HG03280 (cell line): ENCODE measurements at regions not wholly inside any gene's neighbourhood (a gene's known extent, or its start where the extent isn't known, plus 50 kb on each side); places are given as distances from the start of the nearest gene placed in this dataset.
A peak's percentile ranks its signal among the peaks of the same experiment; 100 is the strongest.
"Not testable (repeated sequence)": the region's sequence is repeated elsewhere in the genome, so short reads cannot be mapped to it uniquely, and the experiment has no call there.

ENCODE experiments used
- ATAC-seq: cut with Tn5 transposase; IDR thresholded peaks from one replicate; pipeline ENCODE4 v1.9.1; 2021; ENCODE audit warnings: mild to moderate bottlenecking, moderate library complexity; ENCODE audit not compliant: unreplicated experiment

DNA sequence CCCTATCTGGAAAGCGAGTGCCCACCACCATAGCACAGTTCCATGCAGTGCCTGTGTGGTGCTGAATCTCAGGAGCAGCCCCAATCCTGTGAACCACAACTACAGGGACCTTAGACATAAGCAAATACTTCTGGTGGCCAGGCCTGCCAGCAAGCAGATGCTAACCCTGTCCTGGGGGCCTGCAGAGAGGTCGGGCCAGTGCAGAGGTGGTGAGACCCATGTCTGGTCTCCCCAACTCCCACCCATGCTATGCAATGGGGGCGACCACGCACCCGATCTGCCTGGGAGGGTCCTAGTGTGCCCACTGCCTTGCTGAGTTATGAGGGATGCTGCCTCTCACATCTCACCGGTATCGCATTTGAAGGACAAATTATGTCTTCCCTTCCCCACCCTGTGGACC lies 151.6 kb upstream of the ZNF337 start:
- ATAC-seq: no peak

DNA sequence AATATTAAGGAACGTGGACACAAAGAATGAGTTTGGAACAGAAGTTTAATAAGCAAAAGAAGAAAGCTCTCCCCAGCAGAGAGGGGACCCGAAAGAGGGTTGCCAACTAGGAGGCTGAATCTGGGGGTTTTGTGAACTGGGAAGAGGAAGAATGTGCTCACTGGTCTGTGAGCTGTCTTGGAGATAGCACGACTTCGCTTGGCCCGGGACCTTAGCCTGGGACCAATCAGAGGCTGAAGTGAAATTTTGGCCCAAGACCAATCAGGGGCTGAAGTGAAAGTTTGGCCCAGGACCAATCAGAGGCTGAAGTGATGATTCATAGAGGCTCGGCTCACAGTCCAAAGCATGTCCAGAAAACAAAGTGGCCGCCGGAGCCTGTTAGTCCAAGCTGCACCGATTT lies 148.0 kb upstream of the ZNF337 start:
- not testable (repeated sequence) for ATAC-seq

DNA sequence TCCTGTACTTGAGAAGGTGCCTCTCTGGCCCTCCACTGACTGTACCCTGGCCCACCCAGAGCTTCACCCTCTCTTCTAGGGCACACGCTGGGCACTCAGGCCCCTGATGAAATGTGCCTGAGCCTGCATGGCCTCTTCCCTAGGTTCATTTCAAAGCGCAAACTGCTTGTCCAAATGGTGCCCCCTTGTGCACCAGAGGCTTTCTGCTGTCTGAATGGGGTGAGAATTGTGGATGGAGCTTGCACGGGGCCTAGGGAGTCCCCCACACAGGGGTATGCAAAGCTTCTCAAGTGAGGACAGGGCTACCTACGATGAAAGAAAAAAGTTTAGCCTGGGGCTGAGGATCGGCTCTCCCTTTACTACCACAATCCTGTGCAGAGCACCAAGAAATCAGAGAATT lies 116.9 kb upstream of the ZNF337 start:
- ATAC-seq: not testable (repeated sequence)

DNA sequence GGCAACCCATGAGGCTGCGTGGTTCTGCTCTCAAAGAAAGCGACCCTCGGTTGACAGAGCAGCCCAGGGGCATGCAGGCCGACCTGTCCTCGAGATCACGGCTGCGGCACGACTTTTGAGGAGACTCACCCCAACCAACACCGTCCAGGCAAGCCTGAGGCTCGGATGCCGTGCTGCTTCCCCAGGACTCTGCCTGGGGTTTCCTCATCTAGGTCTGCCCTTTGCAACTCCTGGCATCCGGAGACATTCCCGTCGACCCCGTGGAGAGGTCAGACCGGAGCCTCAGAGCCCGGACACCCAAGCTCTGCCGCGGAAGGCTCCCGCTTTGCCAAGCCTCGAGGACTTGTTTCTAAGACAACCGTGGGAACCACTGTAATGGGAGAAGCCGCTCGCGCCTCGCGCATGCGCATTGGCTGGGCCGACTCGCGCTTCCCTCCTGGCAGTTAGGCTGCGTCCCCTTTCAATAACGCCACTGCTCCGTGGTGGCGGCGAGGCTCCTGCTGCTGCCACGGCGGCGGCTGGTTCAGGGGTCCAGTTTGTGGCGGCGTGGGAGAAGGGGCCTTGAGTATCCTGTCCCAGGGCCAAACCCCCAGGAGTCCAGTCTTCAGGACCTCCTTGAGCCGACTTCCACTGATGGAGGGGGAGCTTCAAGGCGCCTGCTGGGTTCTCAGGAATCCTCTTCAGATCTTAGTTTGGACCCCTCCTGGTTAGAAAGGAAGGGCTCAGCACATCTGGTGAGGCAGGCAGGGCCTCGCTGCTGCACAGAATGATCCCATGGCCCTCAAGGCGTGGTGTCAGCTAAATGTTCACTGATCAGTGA lies 101.7 kb upstream of the ZNF337 start:
- not testable (repeated sequence) for ATAC-seq

DNA sequence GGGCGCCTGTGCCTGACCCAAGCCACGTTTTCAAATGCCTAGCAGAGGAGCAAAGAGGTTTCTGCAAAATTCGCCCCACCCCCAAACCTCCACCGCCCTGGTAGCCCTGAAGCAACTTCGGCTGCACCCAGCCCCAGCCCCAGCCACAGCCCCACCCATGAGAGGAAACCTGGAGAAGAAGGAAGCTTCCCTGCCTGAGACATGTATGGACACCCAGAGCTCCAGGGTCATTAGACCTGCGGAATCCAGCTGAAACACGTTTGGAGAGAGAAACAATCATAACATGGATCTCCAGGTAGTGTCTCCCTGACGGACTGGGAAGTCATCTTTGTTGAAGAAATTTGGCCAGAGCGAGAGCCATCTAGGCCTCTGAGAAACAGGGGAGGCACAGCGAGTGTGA lies 100.4 kb upstream of the ZNF337 start:
- ATAC-seq: not testable (repeated sequence)

DNA sequence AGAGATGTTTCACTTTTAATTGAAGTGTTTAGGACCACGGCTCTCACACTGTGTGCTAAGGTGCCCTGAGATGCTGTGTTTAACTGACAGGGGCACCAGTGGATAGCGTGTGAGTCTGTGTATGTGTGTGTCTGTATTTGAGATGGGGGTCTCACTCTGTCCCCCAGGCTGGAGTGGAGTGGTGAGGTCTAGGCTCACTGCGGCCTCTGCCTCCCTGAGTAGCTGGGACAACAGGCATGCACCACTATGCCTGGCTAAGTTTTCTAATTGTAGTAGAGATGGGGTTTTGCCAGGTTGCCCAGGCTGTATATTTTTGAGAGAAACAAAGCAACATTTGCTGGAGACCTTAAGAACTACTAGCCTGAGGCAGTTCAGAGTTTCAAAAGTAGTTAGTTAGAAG lies 80.6 kb upstream of the ZNF337 start:
- not testable (repeated sequence) for ATAC-seq

DNA sequence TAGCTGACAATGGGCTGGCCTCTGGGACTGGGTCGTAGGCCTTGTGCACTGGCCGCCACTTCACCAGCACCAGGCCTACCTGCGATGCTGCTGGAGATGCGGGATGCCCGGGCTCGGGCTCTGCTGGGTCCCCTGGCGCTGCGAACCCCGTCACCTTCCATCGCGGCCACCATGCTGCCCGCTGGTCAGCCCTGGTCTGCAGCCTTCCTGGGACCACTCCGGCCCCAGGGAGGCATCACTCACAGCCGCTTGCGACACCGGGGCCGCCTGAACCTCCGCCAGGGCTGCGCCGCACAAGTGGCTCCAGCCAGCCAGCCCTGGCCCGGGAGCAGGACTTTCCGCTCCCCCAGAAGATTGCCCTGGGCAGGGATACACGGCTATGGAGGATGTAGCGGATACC lies 78.1 kb upstream of the ZNF337 start:
- not testable (repeated sequence) for ATAC-seq

DNA sequence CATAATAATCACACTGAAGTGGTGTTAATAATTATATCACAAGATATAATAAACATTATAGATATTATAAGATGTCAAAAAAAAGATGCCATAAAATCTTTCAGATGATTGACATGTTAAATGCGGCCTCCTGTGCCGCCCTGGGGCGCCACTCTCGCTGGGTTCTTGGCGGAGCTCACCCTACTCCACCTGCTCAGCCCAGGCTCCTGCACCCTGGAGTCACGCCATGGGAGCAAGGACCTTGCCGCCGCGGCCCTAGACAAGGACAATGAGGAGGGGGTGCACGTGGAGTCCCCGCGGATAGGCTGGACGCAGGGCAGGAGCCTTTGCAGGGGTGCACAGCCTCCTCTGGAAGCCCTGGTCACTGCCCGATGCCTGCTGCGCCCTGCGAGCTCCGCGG lies 77.5 kb upstream of the ZNF337 start:
- not testable (repeated sequence) for ATAC-seq

DNA sequence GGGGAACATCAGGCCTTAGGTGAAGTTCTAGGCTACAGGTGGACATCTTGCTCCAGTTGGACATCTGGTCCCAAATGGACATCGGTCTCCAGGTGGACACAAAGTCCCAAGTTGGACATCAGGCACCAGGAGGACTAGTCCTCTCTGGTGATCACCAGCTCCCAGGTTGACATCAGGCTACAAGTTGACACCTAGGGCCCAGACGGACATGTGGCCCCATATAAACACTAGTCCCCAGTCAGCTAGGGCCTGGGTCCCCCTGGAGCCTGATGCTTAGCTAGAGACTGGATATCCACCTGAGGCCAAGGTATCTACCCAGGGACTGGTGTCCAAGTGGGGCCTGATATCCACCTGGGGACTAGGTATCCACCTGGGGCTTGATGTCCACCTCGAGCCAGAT lies 75.8 kb upstream of the ZNF337 start:
- ATAC-seq: not testable (repeated sequence)

DNA sequence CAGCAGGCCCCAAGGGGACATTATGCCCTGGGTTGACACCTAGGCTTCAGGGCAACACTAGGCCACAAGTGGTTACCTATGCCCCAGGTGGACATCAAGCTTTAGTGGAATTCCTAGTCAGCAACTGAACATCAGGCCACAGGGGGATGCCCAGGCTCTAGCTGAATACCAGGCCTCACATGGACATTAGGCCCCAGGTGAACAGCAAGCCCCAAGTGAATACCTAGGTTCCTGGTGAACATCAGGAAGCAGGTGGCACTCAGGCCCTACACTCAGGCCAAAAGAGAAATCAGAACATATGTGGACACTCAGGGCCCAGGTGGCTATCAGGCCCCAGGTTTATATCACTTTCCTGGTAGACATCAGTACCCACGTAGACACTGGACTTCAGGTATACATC lies 75.2 kb upstream of the ZNF337 start:
- not testable (repeated sequence) for ATAC-seq

DNA sequence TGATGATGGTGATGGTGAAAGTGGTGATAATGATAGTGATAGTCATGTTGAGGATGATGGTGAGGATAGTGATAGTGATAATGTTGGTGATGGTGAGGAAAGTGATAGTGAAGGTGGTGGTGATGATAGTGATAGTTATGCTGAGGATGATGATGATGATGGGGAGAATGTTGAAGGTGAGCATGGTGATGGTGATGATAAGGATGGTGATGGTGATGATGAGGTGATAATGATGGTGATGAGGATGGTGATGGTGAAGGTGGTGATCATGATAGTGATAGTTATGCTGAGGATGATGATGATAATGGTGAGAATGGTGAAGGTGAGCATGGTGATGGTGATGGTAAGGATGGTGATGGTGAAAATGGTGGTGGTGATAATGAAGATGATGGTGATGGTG lies 64.9 kb upstream of the ZNF337 start:
- no peak for ATAC-seq

DNA sequence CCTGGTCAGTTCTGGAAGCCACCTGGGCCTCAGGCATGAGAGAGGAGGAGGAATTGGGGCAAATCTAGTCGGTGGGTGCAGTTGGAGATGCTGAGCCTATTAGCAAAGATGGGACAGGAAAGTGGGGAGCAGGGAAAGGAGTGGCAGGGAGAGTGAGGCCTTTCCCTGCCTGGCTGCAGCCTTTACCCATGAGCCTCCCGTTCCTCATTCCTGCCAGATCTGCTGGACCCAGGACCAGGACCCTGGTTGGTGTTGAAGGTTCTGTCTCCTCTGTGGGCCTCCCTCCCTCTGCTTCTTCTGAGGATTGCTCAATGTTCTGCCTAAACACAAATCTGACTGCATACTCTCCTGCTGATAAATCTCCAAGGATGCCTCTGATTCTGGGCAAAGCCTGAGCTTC lies 64.4 kb upstream of the ZNF337 start:
- ATAC-seq: not testable (repeated sequence)

DNA sequence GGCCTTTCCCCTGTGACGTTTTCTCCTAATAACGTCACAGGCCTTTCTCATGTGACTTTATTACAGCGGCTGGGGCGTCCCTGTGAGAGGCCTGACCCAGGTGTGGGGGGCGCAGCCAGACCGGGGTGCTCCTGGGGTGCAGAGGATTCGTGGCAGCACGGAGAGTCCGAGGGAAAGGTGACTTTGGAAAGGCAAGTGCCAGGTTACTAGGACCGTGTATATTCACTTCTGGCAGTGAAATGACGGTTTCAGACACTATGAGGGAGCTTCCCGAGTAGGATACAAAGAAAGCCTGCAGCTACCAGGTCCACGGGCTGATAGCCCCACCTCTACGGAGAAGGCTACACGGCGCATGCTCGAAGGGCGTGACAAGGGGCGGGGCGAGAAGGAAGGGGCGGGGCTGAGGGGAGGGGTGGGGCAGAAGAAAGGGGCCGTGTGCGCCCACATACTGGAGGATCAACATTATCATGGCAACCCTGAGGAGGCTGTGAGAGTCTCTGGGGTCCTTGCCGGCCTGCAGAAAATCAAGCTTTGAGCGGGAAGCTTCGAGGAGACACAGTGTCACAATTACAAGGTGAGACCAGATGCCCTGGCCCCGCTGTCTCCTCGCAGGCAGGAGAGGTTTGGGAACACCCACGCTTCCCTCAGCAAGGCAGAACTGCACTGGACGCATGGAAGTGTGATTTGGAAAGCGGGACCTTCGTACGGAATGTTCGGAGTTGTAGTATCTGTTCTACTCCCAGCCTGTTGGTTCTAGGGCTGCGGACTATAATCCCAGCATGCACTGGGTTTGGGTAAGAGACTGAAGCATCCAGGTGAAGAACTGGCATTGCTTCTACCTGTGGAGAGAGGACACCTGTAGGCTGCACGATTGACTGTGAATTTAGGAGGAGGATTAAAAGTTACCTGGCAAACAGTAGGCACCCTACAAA lies 54.4 kb upstream of the ZNF337 start:
- peak; percentile 81 for ATAC-seq

DNA sequence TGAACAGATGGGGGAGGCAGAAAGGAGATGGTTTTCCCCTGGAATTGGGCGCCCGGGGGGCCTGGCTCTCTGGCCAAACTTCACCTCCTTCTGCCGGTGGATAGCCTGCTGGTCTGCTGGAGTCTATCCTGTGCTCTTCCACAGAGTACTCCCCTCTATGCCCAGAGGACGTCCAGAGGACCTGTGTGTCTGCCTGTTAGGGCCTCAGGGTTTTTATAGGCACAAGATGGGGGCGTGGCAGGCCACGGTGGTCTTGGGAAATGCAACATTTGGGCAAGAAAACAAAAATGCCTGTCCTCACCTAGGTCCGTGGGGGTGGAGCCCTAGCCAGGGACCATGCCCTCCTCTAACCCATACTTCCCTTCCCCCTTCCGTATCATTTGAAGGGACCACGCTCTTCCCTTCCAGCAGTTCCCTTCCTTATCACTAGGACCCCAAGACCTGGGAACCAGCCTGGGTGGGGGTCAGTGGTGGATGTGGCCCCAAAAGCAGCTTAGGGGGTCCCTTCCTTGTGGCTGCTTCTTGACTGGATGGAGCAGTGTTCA lies 53.6 kb upstream of the ZNF337 start:
- no peak for ATAC-seq

DNA sequence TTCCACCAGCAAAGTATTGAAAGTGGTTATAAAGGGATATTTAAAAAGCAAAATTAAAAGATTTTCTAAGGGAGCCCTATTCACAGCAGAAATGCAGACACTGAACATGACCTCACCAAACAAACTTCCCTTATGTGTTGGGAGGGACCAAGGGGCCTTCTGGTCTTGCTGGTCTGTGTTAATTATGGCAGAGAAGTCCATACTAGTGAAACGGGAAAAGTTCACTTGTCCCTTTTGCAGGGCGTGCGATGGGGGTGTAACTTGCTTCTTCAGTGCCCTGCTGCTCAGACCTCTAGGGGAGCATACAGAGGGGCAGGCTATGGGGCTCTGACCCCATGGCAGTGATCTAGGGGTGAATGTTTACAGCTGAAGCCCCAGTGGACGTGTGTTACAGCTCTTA lies 53.0 kb upstream of the ZNF337 start:
- ATAC-seq: no peak
